Body of pancreas (tissue), 4 donors: ENCODE measurements at regions not wholly inside any gene's neighbourhood (a gene's known extent, or its start where the extent isn't known, plus 50 kb on each side); places are given as distances from the start of the nearest gene placed in this dataset.

Experiments
- POLR2A ChIP-seq, 3 donors: fragments of 450-650 bp; IDR thresholded peaks; one replicate each; pipeline ENCODE4 v1.6.1; 2016; ENCODE audit warnings: antibody characterized with exemption in 3 of 3, mild to moderate bottlenecking in 2 of 3
- TF ChIP-seq, protein P1 (sequence below), 7 experiments: fragments of 450-650 bp in 4 of 7; fragments of 200-600 bp in 3 of 7; sonication (generic) in 3 of 7; IDR thresholded peaks; one replicate each; pipeline ENCODE4 v1.5.1; 2016 to 2019; ENCODE audit warnings: antibody characterized with exemption in 7 of 7

- TF ChIP-seq, protein P1, sequence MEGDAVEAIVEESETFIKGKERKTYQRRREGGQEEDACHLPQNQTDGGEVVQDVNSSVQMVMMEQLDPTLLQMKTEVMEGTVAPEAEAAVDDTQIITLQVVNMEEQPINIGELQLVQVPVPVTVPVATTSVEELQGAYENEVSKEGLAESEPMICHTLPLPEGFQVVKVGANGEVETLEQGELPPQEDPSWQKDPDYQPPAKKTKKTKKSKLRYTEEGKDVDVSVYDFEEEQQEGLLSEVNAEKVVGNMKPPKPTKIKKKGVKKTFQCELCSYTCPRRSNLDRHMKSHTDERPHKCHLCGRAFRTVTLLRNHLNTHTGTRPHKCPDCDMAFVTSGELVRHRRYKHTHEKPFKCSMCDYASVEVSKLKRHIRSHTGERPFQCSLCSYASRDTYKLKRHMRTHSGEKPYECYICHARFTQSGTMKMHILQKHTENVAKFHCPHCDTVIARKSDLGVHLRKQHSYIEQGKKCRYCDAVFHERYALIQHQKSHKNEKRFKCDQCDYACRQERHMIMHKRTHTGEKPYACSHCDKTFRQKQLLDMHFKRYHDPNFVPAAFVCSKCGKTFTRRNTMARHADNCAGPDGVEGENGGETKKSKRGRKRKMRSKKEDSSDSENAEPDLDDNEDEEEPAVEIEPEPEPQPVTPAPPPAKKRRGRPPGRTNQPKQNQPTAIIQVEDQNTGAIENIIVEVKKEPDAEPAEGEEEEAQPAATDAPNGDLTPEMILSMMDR (IDR thresholded peaks at IDR 0.05), result no peak
- no peak for TF ChIP-seq POLR2A (IDR thresholded peaks at IDR 0.05)
These were observed 404.9 kb downstream of the AEBP2 start for GRCh38 chr12:19844224-19844623.
